Natural killer cell (primary cell): ENCODE measurements at regions not wholly inside any gene's neighbourhood (a gene's known extent, or its start where the extent isn't known, plus 50 kb on each side); places are given as distances from the start of the nearest gene placed in this dataset.

Experiments used
- ATAC-seq, 3 donors: fragments of 150-1000 bp in 2 of 3; fragments of 200-7000 bp in 1 of 3; cut with Tn5 transposase; 1 replicate in 1 of 3; 2 replicates in 2 of 3; pipeline ENCODE4 v1.10.0; 2021; ENCODE audit warnings: mild to moderate bottlenecking in 2 of 3, moderate library complexity in 2 of 3
- DNase-seq, 2 donors: peaks; one replicate each; pipeline versions ENCODE4 v3.0.0 to v3.0.0-alpha.2; 2013 to 2021; ENCODE audit warnings: mixed read lengths in 1 of 2
- H3K27ac ChIP-seq: one replicate; pipeline ENCODE4 v1.5.1; 2013; ENCODE audit warnings: mild to moderate bottlenecking, low read length
- H3K27me3 ChIP-seq: one replicate; pipeline ENCODE4 v1.6.1; 2013; ENCODE audit warnings: low read length; ENCODE audit not compliant: control insufficient read depth, insufficient read depth
- H3K36me3 ChIP-seq: one replicate; pipeline ENCODE4 v1.6.1; 2013; ENCODE audit warnings: low read length; ENCODE audit not compliant: control insufficient read depth, insufficient read depth
- H3K4me1 ChIP-seq: one replicate; pipeline ENCODE4 v1.6.1; 2013; ENCODE audit warnings: low read length; ENCODE audit not compliant: control insufficient read depth, insufficient read depth
- H3K4me3 ChIP-seq: one replicate; pipeline ENCODE4 v1.5.1; 2013; ENCODE audit warnings: low read length
- H3K9me3 ChIP-seq: one replicate; pipeline ENCODE4 v1.6.1; 2013; ENCODE audit warnings: low read length; ENCODE audit not compliant: control insufficient read depth, insufficient read depth
- H3K27ac Mint-ChIP-seq, 2 donors: one replicate each; pipeline ENCODE4 v1.8.0; 2022; ENCODE audit warnings: mild to moderate bottlenecking in 2 of 2, mixed read lengths in 2 of 2, moderate library complexity in 1 of 2
- H3K27me3 Mint-ChIP-seq, 2 donors: one replicate each; pipeline ENCODE4 v1.8.0; 2022; ENCODE audit warnings: low read depth in 2 of 2, mixed read lengths in 2 of 2
- H3K36me3 Mint-ChIP-seq: one replicate; pipeline ENCODE4 v1.8.0; 2022; ENCODE audit warnings: mixed read lengths
- H3K4me1 Mint-ChIP-seq, 2 donors: one replicate each; pipeline ENCODE4 v1.8.0; 2022; ENCODE audit warnings: mixed read lengths in 2 of 2
- H3K4me3 Mint-ChIP-seq: one replicate; pipeline ENCODE4 v1.8.0; 2022; ENCODE audit warnings: mild to moderate bottlenecking, moderate library complexity, mixed read lengths
- H3K9me3 Mint-ChIP-seq, 2 donors: one replicate each; pipeline ENCODE4 v1.8.0; 2022; ENCODE audit warnings: mixed read lengths in 2 of 2
- WGBS: methylation state at CpG from one replicate; pipeline ENCODE4 v1.1.7; 2013; ENCODE audit warnings: missing lambda C conversion rate; ENCODE audit not compliant: insufficient coverage; 5-methylcytosine and 5-hydroxymethylcytosine counted together
- intact Hi-C: fragments of 100-400 bp; cut with micrococcal nuclease; formaldehyde crosslinking; loops from one replicate; pipeline ENCODE4 v1.14.2; 2022
- TF ChIP-seq, protein P1 (sequence below): fragments of 200-600 bp; IDR thresholded peaks from one replicate; pipeline ENCODE4 v1.8.0; 2022; ENCODE audit warnings: antibody characterized with exemption

DNA sequence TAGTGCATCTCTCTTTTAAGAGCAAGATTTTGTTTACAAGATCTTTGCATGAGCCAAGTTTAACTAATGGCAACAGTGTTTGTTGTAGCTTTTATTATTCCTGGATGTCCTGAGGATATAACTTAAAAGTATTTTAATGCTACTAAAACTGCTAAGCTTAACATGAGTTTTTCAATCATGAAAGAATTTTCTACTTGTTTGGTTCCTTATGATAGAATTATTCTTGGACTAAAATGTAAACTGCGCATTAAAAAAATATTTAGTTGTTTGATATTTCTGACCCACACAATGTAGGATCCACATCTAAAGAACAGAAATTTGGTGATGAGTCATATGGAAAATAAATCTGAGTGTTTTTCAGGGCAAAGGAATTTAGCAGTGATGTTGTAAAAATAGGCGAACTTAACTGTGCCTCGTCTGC is 70.8 kb downstream of the RAP2B start:
- no peaks in the 10 kb centered on the region for H3K9me3 Mint-ChIP-seq
- no peaks in the 10 kb centered on the region for H3K36me3 ChIP-seq
- no peak for DNase-seq
- ATAC-seq, result no peak
- no peak overlapping the region for H3K4me3 ChIP-seq
- H3K27me3 ChIP-seq, result no peaks in the 10 kb centered on the region
- no peak overlapping the region for H3K27ac ChIP-seq
- no peaks in the 10 kb centered on the region for H3K9me3 ChIP-seq
- no CpG with 5 or more reads among the region's 3 CpGs for WGBS
- TF ChIP-seq, protein P1, sequence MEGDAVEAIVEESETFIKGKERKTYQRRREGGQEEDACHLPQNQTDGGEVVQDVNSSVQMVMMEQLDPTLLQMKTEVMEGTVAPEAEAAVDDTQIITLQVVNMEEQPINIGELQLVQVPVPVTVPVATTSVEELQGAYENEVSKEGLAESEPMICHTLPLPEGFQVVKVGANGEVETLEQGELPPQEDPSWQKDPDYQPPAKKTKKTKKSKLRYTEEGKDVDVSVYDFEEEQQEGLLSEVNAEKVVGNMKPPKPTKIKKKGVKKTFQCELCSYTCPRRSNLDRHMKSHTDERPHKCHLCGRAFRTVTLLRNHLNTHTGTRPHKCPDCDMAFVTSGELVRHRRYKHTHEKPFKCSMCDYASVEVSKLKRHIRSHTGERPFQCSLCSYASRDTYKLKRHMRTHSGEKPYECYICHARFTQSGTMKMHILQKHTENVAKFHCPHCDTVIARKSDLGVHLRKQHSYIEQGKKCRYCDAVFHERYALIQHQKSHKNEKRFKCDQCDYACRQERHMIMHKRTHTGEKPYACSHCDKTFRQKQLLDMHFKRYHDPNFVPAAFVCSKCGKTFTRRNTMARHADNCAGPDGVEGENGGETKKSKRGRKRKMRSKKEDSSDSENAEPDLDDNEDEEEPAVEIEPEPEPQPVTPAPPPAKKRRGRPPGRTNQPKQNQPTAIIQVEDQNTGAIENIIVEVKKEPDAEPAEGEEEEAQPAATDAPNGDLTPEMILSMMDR, result no peak
- H3K4me1 Mint-ChIP-seq, result peaks cover 16 to 21% of the 10 kb centered on the region in 2 donors
- intact Hi-C loops, result no loop called here
- H3K4me3 Mint-ChIP-seq, result no peak overlapping the region
- no peaks in the 10 kb centered on the region for H3K4me1 ChIP-seq
- H3K27ac Mint-ChIP-seq, result no peak overlapping the region
- no peaks in the 10 kb centered on the region for H3K27me3 Mint-ChIP-seq
- no peaks in the 10 kb centered on the region for H3K36me3 Mint-ChIP-seq

DNA sequence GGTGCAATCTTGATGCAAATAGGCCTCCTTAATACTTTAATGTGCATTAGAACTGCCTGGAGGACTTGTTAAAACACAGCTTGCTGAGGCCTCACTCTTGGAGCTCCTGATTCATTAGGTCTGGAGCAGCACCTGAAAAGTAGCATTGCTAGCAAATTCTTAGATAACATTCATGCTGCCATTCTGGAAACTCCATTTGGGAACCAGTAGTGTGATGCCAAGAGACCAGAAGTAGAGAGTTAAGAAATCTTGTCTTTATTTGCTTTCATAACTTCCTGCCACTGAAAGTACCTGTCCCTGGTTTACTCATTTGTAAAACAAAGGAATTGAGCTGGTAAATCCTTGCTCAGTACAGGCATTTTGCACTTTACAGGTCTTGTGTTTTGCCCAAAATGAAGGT is 72.0 kb downstream of the RAP2B start:
- Mint-ChIP-seq H3K27me3 (no peaks in the 10 kb centered on the region), H3K36me3 (no peaks in the 10 kb centered on the region), H3K4me1 (peaks cover 16 to 21% of the 10 kb centered on the region in 2 donors), H3K9me3 (no peaks in the 10 kb centered on the region), H3K4me3 (no peak overlapping the region), H3K27ac (no peak overlapping the region)
- TF ChIP-seq, protein P1, result no peak
- H3K27ac ChIP-seq, result no peak overlapping the region
- DNase-seq, result no peak
- ATAC-seq, result no peak
- no peaks in the 10 kb centered on the region for H3K9me3 ChIP-seq
- no peak overlapping the region for H3K4me3 ChIP-seq
- no peaks in the 10 kb centered on the region for H3K4me1 ChIP-seq
- intact Hi-C loops, result no loop called here
- H3K36me3 ChIP-seq, result no peaks in the 10 kb centered on the region
- no peaks in the 10 kb centered on the region for H3K27me3 ChIP-seq

DNA sequence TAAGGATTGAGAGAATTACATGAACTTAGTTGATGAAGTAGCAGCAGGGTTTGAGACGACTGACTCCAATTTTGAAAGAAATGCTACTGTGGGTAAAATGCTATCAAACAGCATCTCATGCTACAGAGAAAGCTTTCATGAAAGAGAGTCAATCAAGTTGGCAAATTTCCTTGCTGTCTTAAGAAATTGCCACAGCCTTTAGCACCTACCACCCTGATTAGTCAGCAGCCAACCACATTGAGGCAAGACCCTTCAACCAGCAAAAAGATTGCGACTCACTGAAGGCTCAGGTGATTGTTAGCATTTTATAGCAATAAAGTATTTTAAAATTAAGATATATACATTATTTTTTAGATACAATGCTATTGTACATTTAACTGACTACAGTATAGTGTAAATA is 80.9 kb downstream of the RAP2B start:
- intact Hi-C loops, result loop anchor here (1.0 to 2.0 kb wide), 2 partner anchors 22 to 76 kb away; no protein-coding TSS in a partner anchor

DNA sequence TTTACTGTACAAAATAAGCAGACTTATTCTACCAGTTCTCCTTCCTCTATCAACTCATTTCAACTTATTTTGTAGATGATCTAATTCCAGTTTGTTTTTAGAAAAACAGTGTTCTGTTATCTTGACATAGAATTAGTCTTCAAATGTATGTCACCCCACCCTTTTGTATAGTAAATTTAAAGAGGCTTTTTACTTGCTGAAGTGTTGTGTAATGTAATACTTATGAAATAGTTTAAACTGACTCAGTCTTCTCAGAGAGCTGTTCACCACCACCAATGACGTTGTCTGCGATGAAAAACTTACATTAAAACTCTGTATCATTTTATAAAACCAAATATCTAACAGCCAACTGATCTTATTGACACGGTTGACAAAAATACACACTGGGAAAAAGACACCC is 82.9 kb downstream of the RAP2B start:
- Histone ChIP-seq H3K27me3 (no peaks in the 10 kb centered on the region), H3K27ac (no peak overlapping the region), H3K4me3 (no peak overlapping the region), H3K9me3 (no peaks in the 10 kb centered on the region), H3K36me3 (no peaks in the 10 kb centered on the region), H3K4me1 (peaks cover 20% of the 10 kb centered on the region)
- peaks cover 56 to 69% of the 10 kb centered on the region in 2 donors for H3K4me1 Mint-ChIP-seq
- ATAC-seq (no peak), DNase-seq (no peak)
- intact Hi-C loops, result no loop called here
- peaks cover 6% of the 10 kb centered on the region for H3K36me3 Mint-ChIP-seq
- no peaks in the 10 kb centered on the region for H3K27me3 Mint-ChIP-seq
- peak overlapping the region; percentile 1 to 14 for H3K27ac Mint-ChIP-seq
- H3K9me3 Mint-ChIP-seq, result no peaks in the 10 kb centered on the region
- 100% methylated on average over 3 of the region's 3 CpGs for WGBS
- TF ChIP-seq, protein P1, result no peak
- no peak overlapping the region for H3K4me3 Mint-ChIP-seq

More for the DNA sequence above, 80.9 kb downstream of the RAP2B start:
- 26% methylated on average over 1 of the region's 2 CpGs for WGBS
- peaks cover 6% of the 10 kb centered on the region for H3K36me3 Mint-ChIP-seq
- ATAC-seq (peak; percentile 80 to 98 (median 90)), DNase-seq (peak in 1 of 2 donors; percentile 59)
- no peaks in the 10 kb centered on the region for H3K9me3 ChIP-seq
- H3K4me1 Mint-ChIP-seq, result peaks cover 47 to 53% of the 10 kb centered on the region in 2 donors
- peak overlapping the region; percentile 75 for H3K4me3 Mint-ChIP-seq
- H3K9me3 Mint-ChIP-seq, result no peaks in the 10 kb centered on the region
- no peaks in the 10 kb centered on the region for H3K27me3 ChIP-seq
- H3K4me3 ChIP-seq, result no peak overlapping the region
- H3K27me3 Mint-ChIP-seq, result no peaks in the 10 kb centered on the region
- H3K27ac Mint-ChIP-seq, result peak overlapping the region; percentile 89 to 91
- no peaks in the 10 kb centered on the region for H3K36me3 ChIP-seq
- H3K27ac ChIP-seq, result peak overlapping the region; percentile 70
- TF ChIP-seq, protein P1, result no peak
- peaks cover 12% of the 10 kb centered on the region for H3K4me1 ChIP-seq
